Thyroid gland (tissue), 4 donors: ENCODE measurements at regions not wholly inside any gene's neighbourhood (a gene's known extent, or its start where the extent isn't known, plus 50 kb on each side); places are given as distances from the start of the nearest gene placed in this dataset.

Experiments
- POLR2A ChIP-seq, 2 donors: fragments of 450-650 bp; IDR thresholded peaks; one replicate each; pipeline ENCODE4 v1.6.1; 2017; ENCODE audit warnings: antibody characterized with exemption in 2 of 2, mild to moderate bottlenecking in 2 of 2, moderate library complexity in 1 of 2
- TF ChIP-seq, protein P1 (sequence below), 6 experiments: fragments of 200-600 bp in 3 of 6; fragments of 450-650 bp in 3 of 6; sonication (generic) in 3 of 6; IDR thresholded peaks; one replicate each; pipeline ENCODE4 v1.5.1; 2016 to 2019; ENCODE audit warnings: antibody characterized with exemption in 6 of 6, mild to moderate bottlenecking in 2 of 6, inconsistent platforms in 1 of 6, moderate library complexity in 1 of 6

DNA sequence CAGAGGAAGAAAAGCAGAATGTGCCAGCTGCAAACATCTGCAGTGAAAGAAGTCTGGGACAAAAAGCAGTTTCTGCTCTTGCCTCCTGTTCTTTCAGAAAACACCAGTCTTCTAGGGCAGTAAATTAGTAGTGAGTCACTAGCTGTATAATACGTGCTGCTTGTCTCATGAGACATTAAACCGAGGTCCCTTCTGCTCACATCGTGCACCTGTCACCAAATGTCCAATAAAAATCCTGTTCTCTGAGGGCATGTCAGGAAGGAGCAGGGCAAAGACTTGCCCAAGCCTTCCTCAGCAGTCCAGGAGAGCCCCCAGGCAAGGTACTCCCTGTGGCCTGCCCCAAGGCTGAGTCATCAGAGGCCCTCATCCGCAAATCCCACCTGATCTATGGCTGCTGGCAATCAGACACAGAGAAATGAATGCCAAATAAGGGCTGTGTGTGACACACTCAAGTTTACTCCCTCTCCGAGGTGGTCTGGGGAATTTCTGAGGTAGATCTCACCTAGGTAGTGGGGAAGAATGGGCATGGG, 255.3 kb upstream of the SMARCA2 start:
- no peak for TF ChIP-seq POLR2A (IDR thresholded peaks at IDR 0.05)
- TF ChIP-seq, protein P1, sequence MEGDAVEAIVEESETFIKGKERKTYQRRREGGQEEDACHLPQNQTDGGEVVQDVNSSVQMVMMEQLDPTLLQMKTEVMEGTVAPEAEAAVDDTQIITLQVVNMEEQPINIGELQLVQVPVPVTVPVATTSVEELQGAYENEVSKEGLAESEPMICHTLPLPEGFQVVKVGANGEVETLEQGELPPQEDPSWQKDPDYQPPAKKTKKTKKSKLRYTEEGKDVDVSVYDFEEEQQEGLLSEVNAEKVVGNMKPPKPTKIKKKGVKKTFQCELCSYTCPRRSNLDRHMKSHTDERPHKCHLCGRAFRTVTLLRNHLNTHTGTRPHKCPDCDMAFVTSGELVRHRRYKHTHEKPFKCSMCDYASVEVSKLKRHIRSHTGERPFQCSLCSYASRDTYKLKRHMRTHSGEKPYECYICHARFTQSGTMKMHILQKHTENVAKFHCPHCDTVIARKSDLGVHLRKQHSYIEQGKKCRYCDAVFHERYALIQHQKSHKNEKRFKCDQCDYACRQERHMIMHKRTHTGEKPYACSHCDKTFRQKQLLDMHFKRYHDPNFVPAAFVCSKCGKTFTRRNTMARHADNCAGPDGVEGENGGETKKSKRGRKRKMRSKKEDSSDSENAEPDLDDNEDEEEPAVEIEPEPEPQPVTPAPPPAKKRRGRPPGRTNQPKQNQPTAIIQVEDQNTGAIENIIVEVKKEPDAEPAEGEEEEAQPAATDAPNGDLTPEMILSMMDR (IDR thresholded peaks at IDR 0.05), result no peak
